GM19395 (cell line): ENCODE measurements at regions not wholly inside any gene's neighbourhood (a gene's known extent, or its start where the extent isn't known, plus 50 kb on each side); places are given as distances from the start of the nearest gene placed in this dataset.

Source experiments
- ATAC-seq: cut with Tn5 transposase; IDR thresholded peaks from one replicate; pipeline ENCODE4 v1.9.1; 2021; ENCODE audit warnings: mild to moderate bottlenecking, moderate library complexity; ENCODE audit not compliant: unreplicated experiment

DNA sequence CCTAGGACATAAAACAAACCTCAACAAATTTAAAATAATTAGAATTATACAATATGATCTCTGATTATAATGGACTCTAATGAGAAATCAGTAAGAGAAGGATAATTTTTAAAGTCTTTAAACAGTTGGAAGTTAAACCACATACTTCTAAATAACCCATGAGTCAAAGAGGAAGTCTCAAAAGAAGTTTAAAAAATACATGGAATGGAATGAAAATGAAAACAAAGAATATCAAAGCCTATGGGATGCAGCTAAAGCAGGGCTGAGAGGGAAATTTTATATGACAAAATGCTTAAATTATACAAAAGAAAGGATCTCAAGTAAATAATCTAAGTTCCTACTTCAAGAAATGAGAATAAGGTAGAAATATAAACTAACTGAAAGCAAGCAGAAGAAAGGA is 460.5 kb downstream of the RPS24 start:
- no peak for ATAC-seq

- no peak for ATAC-seq
Observed at GRCh38 chr10:78502210-78502936, 468.7 kb downstream of the RPS24 start.

- ATAC-seq, result no peak
Observed at GRCh38 chr10:78504181-78504580, 470.5 kb downstream of the RPS24 start.

GRCh38 chr10:78505657-78506056 is 472.0 kb downstream of the RPS24 start:
- no peak for ATAC-seq

- ATAC-seq, result no peak
Observed at GRCh38 chr10:78506614-78507013, 473.0 kb downstream of the RPS24 start.

DNA sequence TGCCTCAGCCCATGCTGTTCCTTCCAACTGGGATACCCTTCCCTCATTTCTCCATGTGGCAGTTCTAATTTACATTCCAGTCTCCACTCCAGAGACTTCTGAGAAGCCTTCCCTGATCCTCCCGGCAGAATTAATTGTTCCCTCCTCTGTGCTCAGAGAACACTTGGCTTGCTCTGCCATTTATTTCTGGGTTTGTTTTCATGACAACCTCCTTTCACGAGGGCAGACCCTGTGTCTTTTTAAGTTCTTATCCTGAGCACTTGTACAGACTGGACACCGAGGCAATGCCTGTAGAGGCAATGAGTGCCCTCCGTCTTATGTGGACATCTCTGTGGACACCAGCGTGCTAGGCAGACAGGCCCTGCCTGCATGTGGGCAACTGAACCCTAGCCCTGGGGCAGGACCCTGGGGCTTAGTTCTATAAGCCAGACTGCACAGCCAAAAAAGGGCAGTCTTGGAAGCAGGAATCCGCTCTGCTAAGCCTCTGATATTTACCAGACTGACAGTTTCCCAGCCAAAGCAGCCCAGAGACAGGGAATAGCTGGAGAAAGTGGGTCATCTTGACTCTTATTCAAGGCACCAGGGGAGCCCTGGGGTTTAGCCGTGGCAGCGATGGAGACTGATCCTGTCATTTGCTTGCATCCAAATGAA is 474.0 kb downstream of the RPS24 start:
- no peak for ATAC-seq

- no peak for ATAC-seq
Observed at GRCh38 chr10:78508955-78509748, 475.5 kb downstream of the RPS24 start.

GRCh38 chr10:78510566-78511323 is 477.1 kb downstream of the RPS24 start:
- ATAC-seq, result no peak

DNA sequence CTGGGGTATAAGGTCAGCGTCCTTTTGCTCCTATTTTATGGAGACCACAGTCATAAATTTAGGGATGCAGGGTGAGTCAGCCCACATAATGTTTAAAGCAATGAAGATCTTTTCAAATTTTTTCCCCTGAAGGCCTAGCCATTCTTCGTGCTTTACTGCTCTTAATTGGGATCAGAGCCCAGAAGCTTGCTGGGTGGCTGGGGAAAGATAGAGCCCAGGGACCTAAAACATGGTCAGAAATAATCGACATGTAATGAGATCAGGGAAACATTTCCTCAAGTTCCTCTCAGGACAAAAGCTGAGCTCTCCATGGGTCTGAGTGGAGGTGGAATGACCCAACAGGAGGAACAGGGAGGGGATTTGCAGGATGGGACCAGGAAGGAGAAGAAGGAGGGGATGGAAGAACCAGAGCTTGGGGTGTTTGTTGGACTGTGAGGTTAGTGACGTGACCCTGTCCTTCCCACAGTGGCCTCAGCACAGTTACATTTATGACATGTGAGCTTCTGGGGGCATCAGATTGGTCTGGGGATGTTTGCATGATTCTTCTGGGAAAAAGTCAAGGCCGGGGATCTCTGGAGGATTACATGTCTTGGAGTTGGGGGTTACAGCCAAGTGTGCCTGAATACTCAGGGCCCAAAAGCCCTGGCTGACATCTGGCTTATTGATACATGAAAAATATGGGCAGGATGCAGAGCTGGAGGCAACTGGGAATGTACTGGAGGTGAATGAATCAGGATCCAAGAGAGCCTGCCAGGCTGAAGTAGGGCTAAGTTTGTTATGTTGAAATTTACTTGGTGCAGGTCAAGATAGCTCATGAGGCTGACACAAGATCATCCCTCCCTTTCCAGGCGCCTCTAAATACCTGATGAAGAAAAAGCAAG is 477.9 kb downstream of the RPS24 start:
- no peak for ATAC-seq

DNA sequence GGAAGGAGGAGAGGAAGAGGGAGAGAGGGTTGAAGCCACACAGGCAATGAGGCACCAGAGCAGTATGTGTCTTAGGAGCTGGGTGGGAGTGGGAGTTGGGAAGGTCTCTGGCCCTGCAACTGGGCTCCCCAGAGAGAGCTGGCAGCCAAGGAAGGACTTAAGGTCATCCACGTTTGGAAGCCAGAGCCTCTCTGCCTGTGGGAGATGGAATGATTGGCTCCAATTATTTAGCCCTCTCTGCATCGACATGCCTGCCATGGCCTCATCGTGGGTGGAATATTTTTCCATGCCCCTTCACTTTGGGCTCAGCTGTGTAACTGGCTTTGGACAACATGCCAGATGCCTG is 478.5 kb downstream of the RPS24 start:
- ATAC-seq, result no peak

GRCh38 chr10:78513330-78513729 is 479.7 kb downstream of the RPS24 start:
- ATAC-seq, result no peak

DNA sequence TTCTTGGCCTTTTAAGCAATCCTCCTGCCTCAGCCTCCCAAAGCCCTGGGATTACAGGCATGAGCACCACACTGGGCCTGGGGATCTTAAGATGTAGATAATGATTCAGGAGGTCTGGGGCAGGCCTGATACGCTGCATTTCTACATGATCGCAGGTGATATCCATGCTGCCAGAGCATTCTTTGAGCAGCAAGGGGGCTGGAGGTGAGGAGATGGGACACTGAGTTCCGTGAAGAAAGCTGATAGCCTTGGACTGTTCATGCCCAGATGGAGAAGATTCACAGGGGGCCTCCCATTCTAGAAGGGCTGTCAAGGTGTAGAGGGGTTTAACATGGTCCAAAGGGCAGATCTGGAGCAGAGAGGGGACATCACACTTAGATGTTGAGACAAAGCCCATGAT is 480.3 kb downstream of the RPS24 start:
- no peak for ATAC-seq

- no peak for ATAC-seq
Observed at GRCh38 chr10:78514459-78514858, 480.8 kb downstream of the RPS24 start.

GRCh38 chr10:78515038-78515872 is 481.6 kb downstream of the RPS24 start:
- no peak for ATAC-seq

DNA sequence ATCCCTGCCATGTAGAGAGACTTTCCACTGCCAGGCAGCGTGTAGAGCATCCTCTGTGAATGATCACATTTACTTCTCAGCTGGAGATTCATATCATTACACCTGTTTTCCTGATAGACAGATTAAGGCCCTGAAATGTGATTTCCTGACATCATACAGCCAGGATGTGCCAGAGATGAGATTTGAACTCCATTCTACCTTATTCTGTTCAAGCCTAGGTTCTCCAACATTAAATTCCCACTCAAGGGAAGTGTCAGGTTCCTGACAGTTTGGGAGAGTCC is 482.1 kb downstream of the RPS24 start:
- no peak for ATAC-seq

GRCh38 chr10:78516236-78516635 is 482.6 kb downstream of the RPS24 start:
- no peak for ATAC-seq

- ATAC-seq, result no peak
Observed at GRCh38 chr10:78516756-78517155, 483.1 kb downstream of the RPS24 start.

GRCh38 chr10:78518224-78518623 is 484.6 kb downstream of the RPS24 start:
- ATAC-seq, result no peak

DNA sequence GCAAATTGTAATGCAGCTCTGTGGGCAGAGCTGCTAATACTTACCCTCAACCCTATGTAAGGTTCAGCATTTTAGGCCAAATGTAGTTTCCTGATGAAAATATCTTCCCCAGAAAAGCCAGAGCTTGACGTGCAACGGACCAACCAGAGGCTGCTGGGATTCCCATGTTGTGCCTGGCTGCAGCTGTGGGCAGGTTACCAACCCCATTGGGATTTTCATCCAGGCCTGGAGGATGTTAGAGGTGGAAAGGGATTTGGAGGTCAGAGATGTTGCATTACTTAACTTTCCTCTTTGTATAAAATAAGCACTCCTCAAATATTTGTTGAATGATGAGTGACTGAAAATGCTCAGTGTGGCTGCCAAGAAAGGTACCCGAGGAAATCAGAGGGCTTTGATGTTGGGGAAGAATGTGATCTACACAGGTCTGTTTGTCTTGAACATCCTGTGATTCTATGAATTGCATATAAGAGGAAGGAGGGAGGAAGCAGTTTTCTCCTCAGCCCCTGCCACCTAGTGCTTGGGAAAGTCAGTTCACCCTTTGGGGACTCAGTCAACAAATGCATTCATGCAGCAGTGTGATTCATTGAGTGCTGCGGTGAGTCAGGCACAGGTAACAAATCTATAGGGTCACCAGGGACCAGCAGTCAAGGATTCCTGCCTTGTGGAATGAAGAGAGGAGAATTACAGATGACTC is 487.2 kb downstream of the RPS24 start:
- no peak for ATAC-seq
